IMR-90 (cell line): ENCODE measurements at regions not wholly inside any gene's neighbourhood (a gene's known extent, or its start where the extent isn't known, plus 50 kb on each side); places are given as distances from the start of the nearest gene placed in this dataset.

Experiments used
- CEBPB ChIP-seq: IDR thresholded peaks from 2 replicates; pipeline ENCODE4 v1.6.1; 2012; ENCODE audit warnings: low read depth, low read length, improper control_type of control experiment
- CTCF ChIP-seq: conservative IDR thresholded peaks from 2 replicates; pipeline ENCODE4 v1.5.1; 2012; ENCODE audit warnings: mild to moderate bottlenecking, low read depth, low read length, improper control_type of control experiment
- MXI1 ChIP-seq: IDR thresholded peaks from 2 replicates; pipeline ENCODE4 v1.6.1; 2012; ENCODE audit warnings: low read depth, mild to moderate bottlenecking, low read length, moderate library complexity, borderline replicate concordance
- NFE2L2 ChIP-seq: fragments of 150-350 bp; IDR thresholded peaks from 2 replicates; pipeline ENCODE4 v1.6.1; 2016; ENCODE audit warnings: low read depth, mild to moderate bottlenecking, low read length
- POLR2A ChIP-seq: IDR thresholded peaks from 2 replicates; pipeline ENCODE4 v1.6.1; 2012; ENCODE audit warnings: mild to moderate bottlenecking, low read depth, low read length

- TF ChIP-seq MXI1 (no peak), CTCF (no peak), CEBPB (no peak), POLR2A (no peak), NFE2L2 (no peak)
Observed at GRCh38 chr6:159610881-159611280, 82.2 kb downstream of the SOD2 start.
